ENCODE measurements at regions not wholly inside any gene's neighbourhood (a gene's known extent, or its start where the extent isn't known, plus 50 kb on each side); places are given as distances from the start of the nearest gene placed in this dataset.

GRCh38 chr12:58654021-58654420 is 266.3 kb downstream of the LRIG3 start:
- no peak for TF ChIP-seq CTCF (conservative IDR thresholded peaks at IDR 0.05; ENCODE audit: control insufficient read depth, insufficient read depth, low read depth, low read length)
- no peak for DNase-seq (ENCODE audit: low read depth)
- H3K4me3 ChIP-seq (ENCODE audit: control insufficient read depth, low read depth, low read length): no peak overlapping the region

GRCh38 chr12:58655375-58655774 is 264.9 kb downstream of the LRIG3 start:
- no peak overlapping the region for H3K4me3 ChIP-seq (ENCODE audit: control insufficient read depth, low read depth, low read length)
- DNase-seq (ENCODE audit: low read depth): no peak
- no peak for TF ChIP-seq CTCF (conservative IDR thresholded peaks at IDR 0.05; ENCODE audit: control insufficient read depth, insufficient read depth, low read depth, low read length)

GRCh38 chr12:58656254-58657009 is 263.9 kb downstream of the LRIG3 start:
- no peak for TF ChIP-seq CTCF (conservative IDR thresholded peaks at IDR 0.05; ENCODE audit: control insufficient read depth, insufficient read depth, low read depth, low read length)
- no peak overlapping the region for H3K4me3 ChIP-seq (ENCODE audit: control insufficient read depth, low read depth, low read length)
- DNase-seq (ENCODE audit: low read depth): no peak

DNA sequence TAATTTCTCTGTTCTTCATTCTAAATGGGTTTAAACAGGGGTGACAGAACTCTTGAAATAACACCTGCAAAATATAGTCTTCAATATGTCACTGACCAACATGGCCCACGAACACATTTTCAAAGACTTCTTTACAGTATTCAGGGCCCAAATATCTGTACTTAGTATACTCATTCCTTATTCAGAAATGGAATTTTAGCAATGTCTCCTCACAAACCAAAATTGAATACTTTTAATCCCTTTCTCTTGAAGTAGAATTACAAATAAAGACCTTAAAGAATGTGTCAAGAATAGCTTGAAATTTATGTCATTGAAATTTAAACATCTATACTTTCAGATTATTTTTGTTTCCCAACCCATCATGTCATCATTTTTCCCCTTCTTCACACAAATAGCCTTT is 263.1 kb downstream of the LRIG3 start:
- DNase-seq (ENCODE audit: low read depth): no peak

GRCh38 chr12:58665375-58665774 is 254.9 kb downstream of the LRIG3 start:
- TF ChIP-seq CTCF (conservative IDR thresholded peaks at IDR 0.05; ENCODE audit: control insufficient read depth, insufficient read depth, low read depth, low read length): no peak
- no peak for DNase-seq (ENCODE audit: low read depth)
- no peak overlapping the region for H3K4me3 ChIP-seq (ENCODE audit: control insufficient read depth, low read depth, low read length)

More for the DNA sequence above, 263.1 kb downstream of the LRIG3 start:
- H3K4me3 ChIP-seq (ENCODE audit: control insufficient read depth, low read depth, low read length): no peak overlapping the region
- TF ChIP-seq CTCF (conservative IDR thresholded peaks at IDR 0.05; ENCODE audit: control insufficient read depth, insufficient read depth, low read depth, low read length): no peak

DNA sequence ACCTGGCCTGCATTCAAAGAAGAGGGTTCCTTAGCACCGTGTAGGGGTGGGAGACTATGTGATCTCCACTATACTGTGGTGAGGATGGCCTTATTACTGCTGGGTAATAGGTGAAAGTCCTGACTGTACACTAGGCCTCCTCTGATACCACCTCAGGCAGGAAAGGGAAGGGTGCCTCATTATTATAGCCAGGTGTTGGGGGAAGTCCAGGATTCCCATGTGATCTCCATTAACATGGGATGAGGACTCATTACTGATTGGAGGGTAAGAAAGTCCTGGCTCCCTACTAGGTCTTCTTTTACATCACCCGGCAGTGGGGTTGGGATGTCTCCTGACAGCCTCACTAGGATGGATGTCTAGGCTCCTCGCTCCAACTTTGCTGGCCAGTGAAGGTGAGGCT is 252.1 kb downstream of the LRIG3 start:
- DNase-seq (ENCODE audit: low read depth): no peak
- H3K4me3 ChIP-seq (ENCODE audit: control insufficient read depth, low read depth, low read length): no peak overlapping the region
- no peak for TF ChIP-seq CTCF (conservative IDR thresholded peaks at IDR 0.05; ENCODE audit: control insufficient read depth, insufficient read depth, low read depth, low read length)

All from fibroblast of mammary gland (primary cell).